COLO829 (cell line): ENCODE measurements at regions not wholly inside any gene's neighbourhood (a gene's known extent, or its start where the extent isn't known, plus 50 kb on each side); places are given as distances from the start of the nearest gene placed in this dataset.
"Not testable (repeated sequence)": the region's sequence is repeated elsewhere in the genome, so short reads cannot be mapped to it uniquely, and the experiment has no call there.

ENCODE experiments used
- DNase-seq: peaks from one replicate; pipeline ENCODE4 v3.0.0; 2012; ENCODE audit warnings: low spot score

GRCh38 chr17:64800987-64801386 is 118.3 kb downstream of the LRRC37A3 start:
- not testable (repeated sequence) for DNase-seq

- not testable (repeated sequence) for DNase-seq
Observed at GRCh38 chr17:64800361-64800895, 118.8 kb downstream of the LRRC37A3 start.

- DNase-seq: not testable (repeated sequence)
Observed at GRCh38 chr17:64799543-64800188, 119.6 kb downstream of the LRRC37A3 start.

- DNase-seq: not testable (repeated sequence)
Observed at GRCh38 chr17:64798961-64799360, 120.3 kb downstream of the LRRC37A3 start.

- not testable (repeated sequence) for DNase-seq
Observed at GRCh38 chr17:64798489-64798790, 120.8 kb downstream of the LRRC37A3 start.

- DNase-seq: not testable (repeated sequence)
Observed at GRCh38 chr17:64797746-64798488, 121.4 kb downstream of the LRRC37A3 start.

GRCh38 chr17:64795342-64795741 is 123.9 kb downstream of the LRRC37A3 start:
- not testable (repeated sequence) for DNase-seq

GRCh38 chr17:64794548-64795274 is 124.6 kb downstream of the LRRC37A3 start:
- not testable (repeated sequence) for DNase-seq

- not testable (repeated sequence) for DNase-seq
Observed at GRCh38 chr17:64794113-64794512, 125.2 kb downstream of the LRRC37A3 start.

GRCh38 chr17:64792793-64793575 is 126.3 kb downstream of the LRRC37A3 start:
- DNase-seq: peak; percentile 30

- DNase-seq: not testable (repeated sequence)
Observed at GRCh38 chr17:64792276-64792675, 127.0 kb downstream of the LRRC37A3 start.

GRCh38 chr17:64791691-64792090 is 127.6 kb downstream of the LRRC37A3 start:
- DNase-seq: not testable (repeated sequence)

GRCh38 chr17:64791226-64791625 is 128.1 kb downstream of the LRRC37A3 start:
- not testable (repeated sequence) for DNase-seq

- DNase-seq: not testable (repeated sequence)
Observed at GRCh38 chr17:64790690-64791089, 128.6 kb upstream of the SMURF2 start.

- not testable (repeated sequence) for DNase-seq
Observed at GRCh38 chr17:64790193-64790592, 128.1 kb upstream of the SMURF2 start.

- not testable (repeated sequence) for DNase-seq
Observed at GRCh38 chr17:64789061-64789445, 126.9 kb upstream of the SMURF2 start.

GRCh38 chr17:64788286-64789060 is 126.4 kb upstream of the SMURF2 start:
- DNase-seq: no peak

GRCh38 chr17:64787921-64788271 is 125.8 kb upstream of the SMURF2 start:
- DNase-seq: no peak

- no peak for DNase-seq
Observed at GRCh38 chr17:64787255-64787920, 125.3 kb upstream of the SMURF2 start.

GRCh38 chr17:64786337-64786736 is 124.2 kb upstream of the SMURF2 start:
- no peak for DNase-seq

GRCh38 chr17:64785011-64785421 is 122.9 kb upstream of the SMURF2 start:
- DNase-seq: no peak
